Neural progenitor cell (in vitro differentiated cells): ENCODE measurements at regions not wholly inside any gene's neighbourhood (a gene's known extent, or its start where the extent isn't known, plus 50 kb on each side); places are given as distances from the start of the nearest gene placed in this dataset.

Experiments used
- EZH2 ChIP-seq: fragments of 200-600 bp; sonication (generic); IDR thresholded peaks from 2 replicates; pipeline ENCODE4 v1.6.1; 2017; ENCODE audit warnings: antibody characterized with exemption, mild to moderate bottlenecking, moderate library complexity
- EZH2phosphoT487 ChIP-seq: fragments of 200-600 bp; sonication (generic); IDR thresholded peaks from 2 replicates; pipeline ENCODE4 v1.6.1; 2017; ENCODE audit warnings: antibody characterized with exemption
- TF ChIP-seq, protein P1 (sequence below): fragments of 200-600 bp; sonication (generic); IDR thresholded peaks from 2 replicates; pipeline ENCODE4 v1.5.1; 2017; ENCODE audit warnings: antibody characterized with exemption, mild to moderate bottlenecking

DNA sequence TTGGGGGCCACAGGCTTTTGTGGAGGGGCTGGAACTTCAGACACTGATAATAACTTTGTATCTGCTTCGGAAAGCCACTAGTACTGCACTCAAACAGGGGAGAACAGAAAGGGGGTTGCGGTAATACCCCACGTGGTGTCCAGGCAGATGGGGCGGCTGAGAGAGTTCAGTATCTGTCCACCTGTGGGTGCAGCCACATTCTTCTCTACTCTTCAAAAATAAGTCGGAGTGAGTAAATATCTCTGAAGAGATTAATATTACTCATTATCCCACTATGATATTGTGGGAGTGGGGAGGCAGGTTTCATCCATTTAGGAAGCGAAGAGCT is 102.1 kb upstream of the SSBP2 start:
- TF ChIP-seq, protein P1, sequence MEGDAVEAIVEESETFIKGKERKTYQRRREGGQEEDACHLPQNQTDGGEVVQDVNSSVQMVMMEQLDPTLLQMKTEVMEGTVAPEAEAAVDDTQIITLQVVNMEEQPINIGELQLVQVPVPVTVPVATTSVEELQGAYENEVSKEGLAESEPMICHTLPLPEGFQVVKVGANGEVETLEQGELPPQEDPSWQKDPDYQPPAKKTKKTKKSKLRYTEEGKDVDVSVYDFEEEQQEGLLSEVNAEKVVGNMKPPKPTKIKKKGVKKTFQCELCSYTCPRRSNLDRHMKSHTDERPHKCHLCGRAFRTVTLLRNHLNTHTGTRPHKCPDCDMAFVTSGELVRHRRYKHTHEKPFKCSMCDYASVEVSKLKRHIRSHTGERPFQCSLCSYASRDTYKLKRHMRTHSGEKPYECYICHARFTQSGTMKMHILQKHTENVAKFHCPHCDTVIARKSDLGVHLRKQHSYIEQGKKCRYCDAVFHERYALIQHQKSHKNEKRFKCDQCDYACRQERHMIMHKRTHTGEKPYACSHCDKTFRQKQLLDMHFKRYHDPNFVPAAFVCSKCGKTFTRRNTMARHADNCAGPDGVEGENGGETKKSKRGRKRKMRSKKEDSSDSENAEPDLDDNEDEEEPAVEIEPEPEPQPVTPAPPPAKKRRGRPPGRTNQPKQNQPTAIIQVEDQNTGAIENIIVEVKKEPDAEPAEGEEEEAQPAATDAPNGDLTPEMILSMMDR: no peak
- TF ChIP-seq EZH2 (no peak), EZH2phosphoT487 (no peak)
